IMR-90 (cell line): ENCODE measurements at regions not wholly inside any gene's neighbourhood (a gene's known extent, or its start where the extent isn't known, plus 50 kb on each side); places are given as distances from the start of the nearest gene placed in this dataset.

Experiments
- ATAC-seq: fragments of 200-7000 bp; cut with Tn5 transposase; 2 replicates; pipeline ENCODE4 v1.9.1; 2020; ENCODE audit warnings: low read depth, mild to moderate bottlenecking, moderate library complexity
- BruUV-seq: library from RNA; stranded (reverse); fragments of 400-500 nt; replicated peaks from 2 replicates; lab custom pipeline; 2021; lab: Mats Ljungman, UMichigan
- CTCF ChIA-PET: fragments of 300-600 bp; formaldehyde crosslinking; extraction: SDS; loops from one replicate; lab custom pipeline; 2021; ENCODE audit warnings: antibody characterized with exemption; lab: Yijun Ruan, JAX
- POLR2A ChIA-PET: fragments of 300-600 bp; sonication (Branson Sonifier 250); formaldehyde crosslinking; loops from one replicate; lab custom pipeline; 2022; ENCODE audit warnings: antibody characterized with exemption; ENCODE audit not compliant: unreplicated experiment; lab: Charles Lee
- DNase-seq: peaks from one replicate; pipeline ENCODE4 v3.0.0; 2013
- H2AFZ ChIP-seq: replicated peaks from 2 replicates; pipeline ENCODE3; 2013; ENCODE audit warnings: low read length, mild to moderate bottlenecking; ENCODE audit not compliant: poor library complexity
- H2AK5ac ChIP-seq: 2 replicates; pipeline ENCODE4 v1.6.1; 2013; ENCODE audit warnings: low read depth, low read length, inconsistent platforms
- H2AK9ac ChIP-seq: replicated peaks from 2 replicates; pipeline ENCODE3; 2013; ENCODE audit warnings: mild to moderate bottlenecking, low read depth, low read length, moderate library complexity; ENCODE audit not compliant: poor library complexity
- H2BK120ac ChIP-seq: 2 replicates; pipeline ENCODE4 v1.6.1; 2013; ENCODE audit warnings: low read depth, low read length, inconsistent platforms
- H2BK15ac ChIP-seq: 3 replicates; pipeline ENCODE4 v1.6.1; 2013; ENCODE audit warnings: low read depth, low read length, inconsistent platforms
- H2BK20ac ChIP-seq: 2 replicates; pipeline ENCODE4 v1.6.1; 2013; ENCODE audit warnings: low read depth, mild to moderate bottlenecking, inconsistent platforms, low read length, moderate library complexity
- H2BK5ac ChIP-seq: 2 replicates; pipeline ENCODE4 v1.6.1; 2013; ENCODE audit warnings: mild to moderate bottlenecking, low read depth, low read length, inconsistent platforms; ENCODE audit not compliant: poor library complexity, severe bottlenecking
- H3K14ac ChIP-seq: replicated peaks from 2 replicates; pipeline ENCODE4 v1.6.1; 2013; ENCODE audit warnings: low read depth, low read length, inconsistent platforms
- H3K18ac ChIP-seq: 2 replicates; pipeline ENCODE4 v1.6.1; 2013; ENCODE audit warnings: low read depth, low read length, control low read depth
- H3K23ac ChIP-seq: 2 replicates; pipeline ENCODE4 v1.6.1; 2013; ENCODE audit warnings: low read depth, low read length, inconsistent platforms
- H3K27ac ChIP-seq: 2 replicates; pipeline ENCODE4 v1.5.1; 2013; ENCODE audit warnings: mild to moderate bottlenecking, control low read depth, low read length; ENCODE audit not compliant: insufficient read depth
- H3K27me3 ChIP-seq: 2 replicates; pipeline ENCODE4 v1.6.1; 2013; ENCODE audit warnings: low read length; ENCODE audit not compliant: control insufficient read depth, insufficient read depth
- H3K36me3 ChIP-seq: 2 replicates; pipeline ENCODE4 v1.6.1; 2013; ENCODE audit warnings: low read length, mixed read lengths; ENCODE audit not compliant: control insufficient read depth, insufficient read depth
- H3K4ac ChIP-seq: 2 replicates; pipeline ENCODE4 v1.6.1; 2013; ENCODE audit warnings: low read depth, low read length, inconsistent platforms
- H3K4me1 ChIP-seq: 2 replicates; pipeline ENCODE4 v1.6.1; 2013; ENCODE audit warnings: low read length, mixed read lengths; ENCODE audit not compliant: control insufficient read depth, insufficient read depth
- H3K4me2 ChIP-seq: 2 replicates; pipeline ENCODE4 v1.6.1; 2013; ENCODE audit warnings: low read depth, mild to moderate bottlenecking, control low read depth, low read length, moderate library complexity
- H3K4me3 ChIP-seq: 2 replicates; pipeline ENCODE4 v1.5.1; 2013; ENCODE audit warnings: low read depth, mild to moderate bottlenecking, control low read depth, low read length, moderate library complexity; ENCODE audit not compliant: insufficient read depth
- H3K56ac ChIP-seq: 2 replicates; pipeline ENCODE4 v1.6.1; 2013; ENCODE audit warnings: low read length, inconsistent platforms; ENCODE audit not compliant: insufficient read depth; ENCODE audit errors: extremely low read depth
- H3K79me1 ChIP-seq, 2 experiments: 2 replicates each; pipeline ENCODE4 v1.6.1; 2013; ENCODE audit warnings: low read length in 2 of 2, inconsistent platforms in 1 of 2, low read depth in 1 of 2
- H3K9ac ChIP-seq: 2 replicates; pipeline ENCODE4 v1.6.1; 2013; ENCODE audit warnings: low read depth, low read length, control low read depth
- H3K9me1 ChIP-seq: 2 replicates; pipeline ENCODE4 v1.6.1; 2013; ENCODE audit warnings: low read length, inconsistent platforms; ENCODE audit not compliant: insufficient read depth
- H3K9me3 ChIP-seq: 2 replicates; pipeline ENCODE4 v1.6.1; 2013; ENCODE audit warnings: low read length; ENCODE audit not compliant: control insufficient read depth, insufficient read depth
- H4K20me1 ChIP-seq: 2 replicates; pipeline ENCODE4 v1.6.1; 2013; ENCODE audit warnings: low read length, inconsistent platforms; ENCODE audit not compliant: insufficient read depth
- H4K5ac ChIP-seq: 2 replicates; pipeline ENCODE4 v1.6.1; 2013; ENCODE audit warnings: mild to moderate bottlenecking, low read depth, low read length, control low read depth
- H4K8ac ChIP-seq, 2 experiments: 2 replicates each; pipeline ENCODE4 v1.6.1; 2013; ENCODE audit warnings: low read depth in 2 of 2, low read length in 2 of 2, control low read depth in 1 of 2, inconsistent platforms in 1 of 2
- H4K91ac ChIP-seq: 2 replicates; pipeline ENCODE4 v1.6.1; 2013; ENCODE audit warnings: low read depth, low read length, inconsistent platforms; ENCODE audit not compliant: insufficient read depth
- MXI1 ChIP-seq: IDR thresholded peaks from 2 replicates; pipeline ENCODE4 v1.6.1; 2012; ENCODE audit warnings: low read depth, mild to moderate bottlenecking, low read length, moderate library complexity, borderline replicate concordance
- NFE2L2 ChIP-seq: fragments of 150-350 bp; IDR thresholded peaks from 2 replicates; pipeline ENCODE4 v1.6.1; 2016; ENCODE audit warnings: low read depth, mild to moderate bottlenecking, low read length
- RCOR1 ChIP-seq: IDR thresholded peaks from 2 replicates; pipeline ENCODE4 v1.6.1; 2012; ENCODE audit warnings: mild to moderate bottlenecking, low read length, improper control_type of control experiment; ENCODE audit not compliant: insufficient replicate concordance
- USF2 ChIP-seq: fragments of 150-350 bp; IDR thresholded peaks from 2 replicates; pipeline ENCODE4 v1.6.1; 2017; ENCODE audit warnings: mild to moderate bottlenecking, antibody characterized with exemption, low read length, low read depth
- WGBS, 2 experiments: methylation state at CpG; one replicate each; pipeline versions ENCODE4 v1.1.5 to v1.1.7; 2013; ENCODE audit warnings: missing lambda C conversion rate in 2 of 2; ENCODE audit not compliant: insufficient read length in 1 of 2; ENCODE audit errors: extremely low coverage in 2 of 2; 5-methylcytosine and 5-hydroxymethylcytosine counted together
- dilution Hi-C: fragments of 300-500 bp; cut with HindIII; formaldehyde crosslinking; loops from one replicate; pipeline ENCODE4 v1.14.3; 2018; ENCODE audit warnings: low sequenced_read_pairs; ENCODE audit not compliant: unreplicated experiment
- in situ Hi-C: fragments of 300-500 bp; cut with MboI; formaldehyde crosslinking; loops from 3 replicates; pipeline ENCODE4 v1.14.3; 2019; ENCODE audit warnings: low sequenced_read_pairs, inconsistent platforms, mixed read lengths
- intact Hi-C: fragments of 100-400 bp; cut with micrococcal nuclease; formaldehyde crosslinking; loops from 2 replicates; pipeline ENCODE4 v1.10.0; 2022

GRCh38 chr11:116310226-116310625, 462.6 kb downstream of the BUD13 start:
- H2AFZ ChIP-seq: no peak overlapping the region
- no peak overlapping the region for H2AK5ac ChIP-seq
- H3K79me1 ChIP-seq: no peaks in the 10 kb centered on the region
- H2BK5ac ChIP-seq: no peak overlapping the region
- H2BK120ac ChIP-seq: no peak overlapping the region
- intact Hi-C loops (no loop called here), in situ Hi-C loops (no loop called here), dilution Hi-C loops (no loop called here)
- no peak overlapping the region for H3K18ac ChIP-seq
- H4K5ac ChIP-seq: no peak overlapping the region
- TF ChIP-seq USF2 (no peak), RCOR1 (no peak), MXI1 (no peak), NFE2L2 (no peak)
- no peaks in the 10 kb centered on the region; the same call in 1 of the 2 replicates for H3K9me1 ChIP-seq
- no peak overlapping the region for H3K9ac ChIP-seq
- no peak overlapping the region for H3K4ac ChIP-seq
- H3K23ac ChIP-seq: no peak overlapping the region
- no peak overlapping the region for H3K14ac ChIP-seq
- H2BK15ac ChIP-seq: no peak overlapping the region
- DNase-seq (peak; percentile 2), ATAC-seq (no peak)
- H3K27ac ChIP-seq: no peak overlapping the region
- ChIA-PET CTCF (no interaction called here), POLR2A (no interaction called here)
- H4K20me1 ChIP-seq: no peaks in the 10 kb centered on the region
- no peaks in the 10 kb centered on the region for H3K4me1 ChIP-seq
- no peaks in the 10 kb centered on the region for H3K9me3 ChIP-seq
- no TSS peak for BruUV-seq
- no peaks in the 10 kb centered on the region for H3K27me3 ChIP-seq
- H3K4me2 ChIP-seq: no peak overlapping the region
- H4K91ac ChIP-seq: no peak overlapping the region
- H3K4me3 ChIP-seq: no peak overlapping the region
- H2BK20ac ChIP-seq: no peak overlapping the region
- no peak overlapping the region for H3K56ac ChIP-seq
- no CpG with 5 or more reads among the region's 8 CpGs for WGBS, 2 experiments
- H3K36me3 ChIP-seq: no peaks in the 10 kb centered on the region
- no peak overlapping the region for H4K8ac ChIP-seq
- H2AK9ac ChIP-seq: no peak overlapping the region
